Endodermal cell (in vitro differentiated cells): ENCODE measurements at regions not wholly inside any gene's neighbourhood (a gene's known extent, or its start where the extent isn't known, plus 50 kb on each side); places are given as distances from the start of the nearest gene placed in this dataset.

Experiments used
- DNase-seq: peaks from one replicate; pipeline ENCODE4 v3.0.0-alpha.2; 2017
- H3K27ac ChIP-seq: 2 replicates; pipeline ENCODE4 v1.5.1; 2013; ENCODE audit warnings: mild to moderate bottlenecking, low read depth, low read length, moderate library complexity
- H3K27me3 ChIP-seq: 2 replicates; pipeline ENCODE4 v1.6.1; 2013; ENCODE audit warnings: mild to moderate bottlenecking, low read length, moderate library complexity; ENCODE audit not compliant: insufficient read depth, control insufficient read depth, poor library complexity, severe bottlenecking
- H3K36me3 ChIP-seq: 2 replicates; pipeline ENCODE4 v1.7.0; 2013; ENCODE audit warnings: mild to moderate bottlenecking, low read length, moderate library complexity; ENCODE audit not compliant: control insufficient read depth, insufficient read depth
- H3K4me1 ChIP-seq: one replicate; pipeline ENCODE4 v1.7.0; 2013; ENCODE audit warnings: low read length; ENCODE audit not compliant: control insufficient read depth, insufficient read depth
- H3K4me3 ChIP-seq: 2 replicates; pipeline ENCODE4 v1.5.1; 2013; ENCODE audit warnings: mild to moderate bottlenecking, low read length, moderate library complexity
- H3K9ac ChIP-seq: 2 replicates; pipeline ENCODE4 v1.6.1; 2013; ENCODE audit warnings: mild to moderate bottlenecking, low read length, moderate library complexity; ENCODE audit not compliant: poor library complexity, severe bottlenecking; ENCODE audit errors: extremely low read depth
- H3K9me3 ChIP-seq: 2 replicates; pipeline ENCODE4 v1.6.1; 2013; ENCODE audit warnings: mild to moderate bottlenecking, low read length, moderate library complexity; ENCODE audit not compliant: control insufficient read depth
- H3K27ac Mint-ChIP-seq: 2 replicates; pipeline ENCODE4 v1.8.0; 2020; ENCODE audit warnings: mixed read lengths
- H3K27me3 Mint-ChIP-seq: 2 replicates; pipeline ENCODE4 v1.8.0; 2021; ENCODE audit warnings: mild to moderate bottlenecking, mixed read lengths; ENCODE audit not compliant: insufficient read depth
- H3K36me3 Mint-ChIP-seq: 2 replicates; pipeline ENCODE4 v1.8.0; 2020; ENCODE audit warnings: low read depth, mixed read lengths
- H3K4me1 Mint-ChIP-seq: 2 replicates; pipeline ENCODE4 v1.8.0; 2020; ENCODE audit warnings: mixed read lengths
- H3K4me3 Mint-ChIP-seq: 2 replicates; pipeline ENCODE4 v1.8.0; 2020; ENCODE audit warnings: mild to moderate bottlenecking, moderate library complexity, mixed read lengths
- H3K9me3 Mint-ChIP-seq: 2 replicates; pipeline ENCODE4 v1.8.0; 2020; ENCODE audit warnings: mild to moderate bottlenecking, mixed read lengths
- WGBS, 2 experiments: methylation state at CpG; one replicate each; pipeline versions ENCODE4 v1.1.5 to v1.1.7; 2013; ENCODE audit warnings: missing lambda C conversion rate in 2 of 2, mixed read lengths in 1 of 2; ENCODE audit not compliant: insufficient coverage in 1 of 2, insufficient read length in 1 of 2; 5-methylcytosine and 5-hydroxymethylcytosine counted together
- TF ChIP-seq, protein P1 (sequence below): fragments of 200-600 bp; sonication (generic); conservative IDR thresholded peaks from 2 replicates; pipeline ENCODE4 v1.5.0; 2021; ENCODE audit warnings: antibody characterized with exemption, mild to moderate bottlenecking

- 94 to 95% methylated on average over 3 of the region's 3 CpGs for WGBS, 2 experiments
- no peak overlapping the region for H3K27ac Mint-ChIP-seq
These were observed 65.5 kb upstream of the MAP3K1 start for GRCh38 chr5:56749842-56750241.

GRCh38 chr5:56746553-56747339, 68.6 kb upstream of the MAP3K1 start:
- Histone ChIP-seq H3K9me3 (no peaks in the 10 kb centered on the region), H3K27me3 (no peaks in the 10 kb centered on the region), H3K36me3 (no peaks in the 10 kb centered on the region), H3K4me1 (no peaks in the 10 kb centered on the region), H3K4me3 (no peak overlapping the region), H3K9ac (no peak overlapping the region), H3K27ac (no peak overlapping the region)
- Mint-ChIP-seq H3K4me1 (no peaks in the 10 kb centered on the region), H3K27me3 (peaks cover 2% of the 10 kb centered on the region), H3K4me3 (no peak overlapping the region), H3K36me3 (no peaks in the 10 kb centered on the region), H3K9me3 (peaks cover 2% of the 10 kb centered on the region), H3K27ac (no peak overlapping the region)
- TF ChIP-seq, protein P1, sequence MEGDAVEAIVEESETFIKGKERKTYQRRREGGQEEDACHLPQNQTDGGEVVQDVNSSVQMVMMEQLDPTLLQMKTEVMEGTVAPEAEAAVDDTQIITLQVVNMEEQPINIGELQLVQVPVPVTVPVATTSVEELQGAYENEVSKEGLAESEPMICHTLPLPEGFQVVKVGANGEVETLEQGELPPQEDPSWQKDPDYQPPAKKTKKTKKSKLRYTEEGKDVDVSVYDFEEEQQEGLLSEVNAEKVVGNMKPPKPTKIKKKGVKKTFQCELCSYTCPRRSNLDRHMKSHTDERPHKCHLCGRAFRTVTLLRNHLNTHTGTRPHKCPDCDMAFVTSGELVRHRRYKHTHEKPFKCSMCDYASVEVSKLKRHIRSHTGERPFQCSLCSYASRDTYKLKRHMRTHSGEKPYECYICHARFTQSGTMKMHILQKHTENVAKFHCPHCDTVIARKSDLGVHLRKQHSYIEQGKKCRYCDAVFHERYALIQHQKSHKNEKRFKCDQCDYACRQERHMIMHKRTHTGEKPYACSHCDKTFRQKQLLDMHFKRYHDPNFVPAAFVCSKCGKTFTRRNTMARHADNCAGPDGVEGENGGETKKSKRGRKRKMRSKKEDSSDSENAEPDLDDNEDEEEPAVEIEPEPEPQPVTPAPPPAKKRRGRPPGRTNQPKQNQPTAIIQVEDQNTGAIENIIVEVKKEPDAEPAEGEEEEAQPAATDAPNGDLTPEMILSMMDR = no peak
- WGBS, 2 experiments = 95 to 100% methylated on average over 4 of the region's 4 CpGs
- no peak for DNase-seq

More at GRCh38 chr5:56749842-56750241, 65.5 kb upstream of the MAP3K1 start:
- Histone ChIP-seq H3K9ac (no peak overlapping the region), H3K27ac (no peak overlapping the region), H3K36me3 (no peaks in the 10 kb centered on the region), H3K9me3 (peaks cover 3% of the 10 kb centered on the region), H3K4me3 (no peak overlapping the region), H3K27me3 (no peaks in the 10 kb centered on the region), H3K4me1 (no peaks in the 10 kb centered on the region)
- Mint-ChIP-seq H3K27me3 (peaks cover 2% of the 10 kb centered on the region), H3K4me1 (no peaks in the 10 kb centered on the region), H3K36me3 (no peaks in the 10 kb centered on the region), H3K4me3 (no peak overlapping the region), H3K9me3 (peaks cover 14% of the 10 kb centered on the region)
- TF ChIP-seq, protein P1 = no peak
- no peak for DNase-seq

- no peak for DNase-seq
- 92 to 98% methylated on average over 5 to 6 of the region's 6 CpGs for whole genome bisulfite sequencing, 2 experiments
- Histone ChIP-seq H3K27me3 (no peaks in the 10 kb centered on the region), H3K27ac (no peak overlapping the region), H3K4me3 (no peak overlapping the region), H3K9me3 (no peaks in the 10 kb centered on the region), H3K4me1 (no peaks in the 10 kb centered on the region), H3K36me3 (no peaks in the 10 kb centered on the region), H3K9ac (no peak overlapping the region)
- Mint-ChIP-seq H3K36me3 (no peaks in the 10 kb centered on the region), H3K4me1 (no peaks in the 10 kb centered on the region), H3K4me3 (no peak overlapping the region), H3K9me3 (no peaks in the 10 kb centered on the region), H3K27ac (no peak overlapping the region), H3K27me3 (no peaks in the 10 kb centered on the region)
- TF ChIP-seq, protein P1 = no peak
These were observed 69.5 kb upstream of the MAP3K1 start for GRCh38 chr5:56745864-56746263.
